C4-2B (cell line): ENCODE measurements at regions not wholly inside any gene's neighbourhood (a gene's known extent, or its start where the extent isn't known, plus 50 kb on each side); places are given as distances from the start of the nearest gene placed in this dataset.

Experiments
- H3K27ac ChIP-seq: fragments of 450-650 bp; 2 replicates; pipeline ENCODE4 v1.5.1; 2017
- CTCF ChIP-seq: fragments of 450-650 bp; conservative IDR thresholded peaks from 2 replicates; pipeline ENCODE4 v1.5.1; 2017; ENCODE audit warnings: mild to moderate bottlenecking
- ZFX ChIP-seq: fragments of 450-650 bp; IDR thresholded peaks from 2 replicates; pipeline ENCODE4 v1.6.1; 2017

GRCh38 chr11:35057926-35058668 lies 80.9 kb upstream of the CD44 start:
- no peak for TF ChIP-seq ZFX
- no peak for TF ChIP-seq CTCF
- no peak overlapping the region for H3K27ac ChIP-seq

- no peak overlapping the region for H3K27ac ChIP-seq
- TF ChIP-seq ZFX (no peak), CTCF (no peak)
Observed at GRCh38 chr11:35058669-35059434, 80.1 kb upstream of the CD44 start.

- no peak for TF ChIP-seq CTCF
- no peak for TF ChIP-seq ZFX
- no peak overlapping the region for H3K27ac ChIP-seq
Observed at GRCh38 chr11:35061516-35062440, 77.2 kb upstream of the CD44 start.

GRCh38 chr11:35063488-35063931 lies 75.5 kb upstream of the CD44 start:
- H3K27ac ChIP-seq: peak overlapping the region; percentile 43; the same call in 1 of the 2 replicates

GRCh38 chr11:35064114-35064800 lies 74.7 kb upstream of the CD44 start:
- TF ChIP-seq CTCF: no peak
- no peak for TF ChIP-seq ZFX

More at GRCh38 chr11:35063488-35063931, 75.5 kb upstream of the CD44 start:
- no peak for TF ChIP-seq CTCF
- no peak for TF ChIP-seq ZFX

GRCh38 chr11:35065566-35065965 lies 73.4 kb upstream of the CD44 start:
- H3K27ac ChIP-seq: no peak overlapping the region
- TF ChIP-seq ZFX: no peak
- TF ChIP-seq CTCF: no peak

More at GRCh38 chr11:35064114-35064800, 74.7 kb upstream of the CD44 start:
- H3K27ac ChIP-seq: no peak overlapping the region
